ENCODE measurements at regions not wholly inside any gene's neighbourhood (a gene's known extent, or its start where the extent isn't known, plus 50 kb on each side); places are given as distances from the start of the nearest gene placed in this dataset.

- no peak for DNase-seq (ENCODE audit: low read depth)
These were observed 208.2 kb upstream of the GRIK3 start for GRCh38 chr1:37242501-37242900.

- DNase-seq (ENCODE audit: low read depth): no peak
These were observed 209.2 kb upstream of the GRIK3 start for GRCh38 chr1:37243368-37244082.

- DNase-seq (ENCODE audit: low read depth): no peak
These were observed 209.8 kb upstream of the GRIK3 start for GRCh38 chr1:37244083-37244480.

- no peak for DNase-seq (ENCODE audit: low read depth)
These were observed 210.5 kb upstream of the GRIK3 start for GRCh38 chr1:37244815-37245214.

- DNase-seq (ENCODE audit: low read depth): no peak
These were observed 212.3 kb upstream of the GRIK3 start for GRCh38 chr1:37246631-37247030.

GRCh38 chr1:37250371-37250770 is 216.1 kb upstream of the GRIK3 start:
- peak; percentile 2 for DNase-seq (ENCODE audit: low read depth)

GRCh38 chr1:37255136-37255795 is 219.1 kb upstream of the ZC3H12A start:
- peak; percentile 10 for DNase-seq (ENCODE audit: low read depth)

- DNase-seq (ENCODE audit: low read depth): no peak
These were observed 218.5 kb upstream of the ZC3H12A start for GRCh38 chr1:37255868-37256267.

GRCh38 chr1:37257646-37258045 is 216.7 kb upstream of the ZC3H12A start:
- DNase-seq (ENCODE audit: low read depth): no peak

GRCh38 chr1:37258068-37258467 is 216.3 kb upstream of the ZC3H12A start:
- DNase-seq (ENCODE audit: low read depth): no peak

- DNase-seq (ENCODE audit: low read depth): no peak
These were observed 215.4 kb upstream of the ZC3H12A start for GRCh38 chr1:37259019-37259418.

GRCh38 chr1:37261129-37261528 is 213.3 kb upstream of the ZC3H12A start:
- no peak for DNase-seq (ENCODE audit: low read depth)

GRCh38 chr1:37262439-37263170 is 211.8 kb upstream of the ZC3H12A start:
- no peak for DNase-seq (ENCODE audit: low read depth)

GRCh38 chr1:37265156-37265555 is 209.2 kb upstream of the ZC3H12A start:
- no peak for DNase-seq (ENCODE audit: low read depth)

- no peak for DNase-seq (ENCODE audit: low read depth)
These were observed 208.4 kb upstream of the ZC3H12A start for GRCh38 chr1:37265786-37266667.

- no peak for DNase-seq (ENCODE audit: low read depth)
These were observed 207.1 kb upstream of the ZC3H12A start for GRCh38 chr1:37267111-37267835.

- no peak for DNase-seq (ENCODE audit: low read depth)
These were observed 203.7 kb upstream of the ZC3H12A start for GRCh38 chr1:37270639-37271038.

- no peak for DNase-seq (ENCODE audit: low read depth)
These were observed 201.8 kb upstream of the ZC3H12A start for GRCh38 chr1:37272626-37273025.

GRCh38 chr1:37274486-37274885 is 199.9 kb upstream of the ZC3H12A start:
- no peak for DNase-seq (ENCODE audit: low read depth)

GRCh38 chr1:37274938-37275631 is 199.3 kb upstream of the ZC3H12A start:
- no peak for DNase-seq (ENCODE audit: low read depth)

- DNase-seq (ENCODE audit: low read depth): no peak
These were observed 197.0 kb upstream of the ZC3H12A start for GRCh38 chr1:37277366-37277765.

Measured in iris pigment epithelial cell (primary cell).